Activated naive CD8-positive, alpha-beta T cell (primary cell): ENCODE measurements at regions not wholly inside any gene's neighbourhood (a gene's known extent, or its start where the extent isn't known, plus 50 kb on each side); places are given as distances from the start of the nearest gene placed in this dataset.
"Not testable (repeated sequence)": the region's sequence is repeated elsewhere in the genome, so short reads cannot be mapped to it uniquely, and the experiment has no call there.

Experiments used
- H3K27ac Mint-ChIP-seq: one replicate; pipeline ENCODE4 v1.8.0; 2021; ENCODE audit warnings: mixed read lengths
- H3K27me3 Mint-ChIP-seq: one replicate; pipeline ENCODE4 v1.8.0; 2021; ENCODE audit warnings: mixed read lengths
- H3K36me3 Mint-ChIP-seq: one replicate; pipeline ENCODE4 v1.8.0; 2021; ENCODE audit warnings: mixed read lengths
- H3K4me1 Mint-ChIP-seq: one replicate; pipeline ENCODE4 v1.8.0; 2021; ENCODE audit warnings: low read depth, mixed read lengths
- H3K4me3 Mint-ChIP-seq: one replicate; pipeline ENCODE4 v1.8.0; 2021; ENCODE audit warnings: mild to moderate bottlenecking, mixed read lengths
- H3K9me3 Mint-ChIP-seq: one replicate; pipeline ENCODE4 v1.8.0; 2021; ENCODE audit warnings: low read depth, mixed read lengths

DNA sequence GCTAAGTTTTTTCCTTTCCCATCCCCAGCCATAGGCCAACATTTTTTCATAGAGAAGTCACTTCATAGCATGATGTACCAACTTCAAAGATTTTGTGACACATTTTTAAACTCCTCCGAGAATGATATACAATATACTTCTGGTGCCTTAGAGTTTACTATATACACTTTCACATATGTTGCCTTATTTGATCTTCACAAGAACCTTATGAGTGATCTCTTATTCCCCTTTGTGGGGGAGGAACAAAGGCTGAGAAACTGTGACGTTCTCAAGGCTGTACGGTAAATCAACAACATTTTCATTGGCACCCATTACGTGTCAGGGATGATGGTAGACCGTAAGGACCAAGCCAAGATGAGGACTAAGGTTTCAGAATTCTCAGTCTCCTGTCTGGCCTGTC lies 130.0 kb downstream of the RFPL4B start:
- no peaks in the 10 kb centered on the region for H3K27me3 Mint-ChIP-seq
- H3K27ac Mint-ChIP-seq, result no peak overlapping the region
- no peaks in the 10 kb centered on the region for H3K4me1 Mint-ChIP-seq
- H3K36me3 Mint-ChIP-seq, result no peaks in the 10 kb centered on the region
- H3K9me3 Mint-ChIP-seq, result no peaks in the 10 kb centered on the region
- no peak overlapping the region for H3K4me3 Mint-ChIP-seq

DNA sequence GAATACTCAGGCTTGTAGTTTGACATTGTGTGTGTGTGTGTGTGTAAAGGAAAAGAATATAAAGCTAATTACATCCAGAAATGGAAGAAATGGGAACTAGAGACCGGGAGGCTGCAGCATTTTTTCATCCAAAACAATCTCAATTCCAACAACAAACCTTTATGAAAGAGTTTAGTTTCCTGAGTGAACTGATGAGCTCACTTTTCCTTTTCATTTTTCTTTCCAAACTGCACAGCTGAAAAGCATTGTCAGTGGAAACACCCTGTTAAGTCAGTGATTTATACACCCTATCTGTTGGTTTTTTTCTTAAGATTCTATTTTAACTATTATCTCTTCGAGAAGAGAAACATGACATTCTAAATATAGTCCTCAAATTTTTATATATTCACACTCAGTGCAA lies 130.9 kb downstream of the RFPL4B start:
- Mint-ChIP-seq H3K36me3 (no peaks in the 10 kb centered on the region), H3K27me3 (no peaks in the 10 kb centered on the region), H3K9me3 (no peaks in the 10 kb centered on the region), H3K4me3 (no peak overlapping the region), H3K4me1 (no peaks in the 10 kb centered on the region), H3K27ac (no peak overlapping the region)

DNA sequence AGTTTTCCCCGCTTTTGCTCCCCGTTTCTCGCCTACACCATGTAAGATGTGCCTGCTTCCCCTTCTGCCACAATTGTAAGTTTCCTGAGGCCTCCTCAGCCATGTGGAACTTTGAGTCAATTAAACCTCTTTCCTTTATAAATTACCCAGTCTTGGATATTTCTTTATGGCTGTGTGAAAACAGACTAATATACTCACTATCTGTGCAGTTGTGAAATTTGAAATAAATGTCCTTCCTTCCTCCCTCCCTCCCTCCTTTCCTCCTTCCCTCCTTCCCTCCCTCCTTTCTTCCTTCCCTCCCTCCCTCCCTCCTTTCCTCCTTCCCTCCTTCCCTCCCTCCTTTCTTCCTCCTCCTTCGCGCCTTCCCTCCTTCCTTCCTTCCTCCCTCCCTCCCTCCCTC lies 132.8 kb downstream of the RFPL4B start:
- not testable (repeated sequence) for H3K27ac Mint-ChIP-seq, H3K27me3 Mint-ChIP-seq, H3K9me3 Mint-ChIP-seq, H3K4me3 Mint-ChIP-seq, H3K36me3 Mint-ChIP-seq, H3K4me1 Mint-ChIP-seq

DNA sequence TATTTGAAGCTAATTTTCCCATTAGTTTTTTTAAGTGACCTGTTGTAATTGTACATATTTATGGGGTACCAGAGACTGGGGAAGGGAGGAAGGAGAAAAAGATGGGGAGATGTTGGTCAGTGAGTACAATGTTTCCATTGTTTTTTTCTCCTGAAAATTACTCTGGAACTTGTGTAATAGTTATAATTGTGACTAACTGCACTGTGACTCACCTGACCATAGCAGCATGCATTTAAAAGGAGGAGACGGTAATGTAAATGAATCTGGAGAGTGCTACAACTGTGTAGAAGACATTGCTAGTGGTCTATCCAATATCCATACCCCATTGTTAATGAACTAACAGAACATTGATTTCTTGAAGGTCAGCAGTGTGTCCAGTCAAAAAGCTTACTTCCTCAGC lies 133.4 kb downstream of the RFPL4B start:
- no peaks in the 10 kb centered on the region for H3K9me3 Mint-ChIP-seq
- no peak overlapping the region for H3K4me3 Mint-ChIP-seq
- H3K36me3 Mint-ChIP-seq, result no peaks in the 10 kb centered on the region
- no peaks in the 10 kb centered on the region for H3K27me3 Mint-ChIP-seq
- no peaks in the 10 kb centered on the region for H3K4me1 Mint-ChIP-seq
- no peak overlapping the region for H3K27ac Mint-ChIP-seq

DNA sequence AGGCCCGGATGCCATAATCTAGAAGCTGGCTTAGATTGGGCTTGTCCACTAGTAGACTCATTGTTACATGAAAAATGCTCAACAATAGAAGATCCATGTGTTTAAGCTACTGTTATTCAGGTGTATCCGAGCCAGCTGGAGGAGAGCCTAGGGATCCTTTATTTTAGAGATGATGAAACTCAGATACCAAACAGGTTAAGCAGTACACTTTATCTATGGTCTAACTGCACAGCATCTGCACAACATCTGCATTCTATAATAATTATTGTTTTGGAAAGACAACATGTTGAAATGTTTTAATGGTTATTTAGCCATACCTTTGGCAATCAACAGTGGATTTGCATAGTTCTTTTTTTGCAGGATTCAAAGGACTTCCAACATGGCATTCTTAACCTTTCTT lies 134.1 kb downstream of the RFPL4B start:
- H3K4me1 Mint-ChIP-seq, result no peaks in the 10 kb centered on the region
- H3K27ac Mint-ChIP-seq, result no peak overlapping the region

DNA sequence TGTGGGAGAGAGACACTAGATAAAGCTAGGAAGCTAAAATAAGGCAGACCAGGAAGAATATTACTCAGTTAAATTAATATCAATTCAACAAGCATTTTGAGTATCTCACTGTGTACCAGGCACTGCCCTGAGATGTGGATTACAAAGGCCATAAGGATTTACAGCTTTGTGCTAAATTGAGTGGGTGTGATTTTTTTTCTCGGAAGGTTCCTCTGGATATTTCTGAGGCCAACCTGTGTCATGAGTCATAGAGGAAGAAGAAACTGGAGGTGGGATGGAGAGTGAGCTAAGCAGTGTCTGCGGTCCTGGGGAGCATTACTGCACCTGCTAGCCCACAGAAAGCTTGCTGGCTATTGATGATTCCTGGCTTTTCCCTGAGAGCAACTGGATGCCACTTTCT lies 135.2 kb downstream of the RFPL4B start:
- H3K36me3 Mint-ChIP-seq, result no peaks in the 10 kb centered on the region
- no peak overlapping the region for H3K4me3 Mint-ChIP-seq
- no peaks in the 10 kb centered on the region for H3K9me3 Mint-ChIP-seq
- no peaks in the 10 kb centered on the region for H3K27me3 Mint-ChIP-seq
- no peak overlapping the region for H3K27ac Mint-ChIP-seq
- H3K4me1 Mint-ChIP-seq, result no peaks in the 10 kb centered on the region

More for the DNA sequence above, 134.1 kb downstream of the RFPL4B start:
- Mint-ChIP-seq H3K4me3 (no peak overlapping the region), H3K27me3 (no peaks in the 10 kb centered on the region), H3K9me3 (no peaks in the 10 kb centered on the region), H3K36me3 (no peaks in the 10 kb centered on the region)

DNA sequence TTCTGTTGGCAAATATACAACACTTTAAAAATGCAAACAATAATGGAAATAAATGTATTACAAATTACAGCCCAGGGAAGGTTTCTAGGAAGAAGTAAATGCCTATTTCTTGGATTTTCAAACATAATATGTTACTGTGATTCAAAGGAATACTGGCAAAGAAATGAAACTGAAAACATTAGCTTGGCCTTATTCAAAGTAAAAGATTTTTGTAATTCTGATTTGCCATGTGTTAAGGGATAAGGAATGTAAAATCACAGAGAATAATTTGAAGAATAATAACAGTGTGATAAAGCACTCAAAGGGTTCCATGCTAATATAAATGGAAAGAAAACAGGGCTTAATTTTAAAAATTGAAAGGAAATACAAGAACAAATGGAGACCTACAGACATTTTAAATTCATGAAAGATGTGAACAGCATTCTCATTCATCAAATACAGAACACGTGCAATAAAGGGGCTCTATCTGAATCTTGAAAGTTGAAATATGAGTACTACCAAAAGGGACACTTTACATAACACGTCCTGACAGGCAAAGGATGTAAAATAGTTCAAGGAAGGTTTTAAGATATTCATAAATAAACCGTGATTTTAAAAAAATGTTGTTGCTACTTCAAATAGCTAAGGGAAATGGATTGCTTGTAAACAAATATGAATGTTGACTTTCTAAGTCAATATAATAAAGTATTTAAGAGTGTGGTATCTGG lies 138.1 kb downstream of the RFPL4B start:
- no peaks in the 10 kb centered on the region for H3K36me3 Mint-ChIP-seq
- no peak overlapping the region for H3K27ac Mint-ChIP-seq
- H3K9me3 Mint-ChIP-seq, result peaks cover 3% of the 10 kb centered on the region
- H3K27me3 Mint-ChIP-seq, result peaks cover 2% of the 10 kb centered on the region
- no peaks in the 10 kb centered on the region for H3K4me1 Mint-ChIP-seq
- no peak overlapping the region for H3K4me3 Mint-ChIP-seq

DNA sequence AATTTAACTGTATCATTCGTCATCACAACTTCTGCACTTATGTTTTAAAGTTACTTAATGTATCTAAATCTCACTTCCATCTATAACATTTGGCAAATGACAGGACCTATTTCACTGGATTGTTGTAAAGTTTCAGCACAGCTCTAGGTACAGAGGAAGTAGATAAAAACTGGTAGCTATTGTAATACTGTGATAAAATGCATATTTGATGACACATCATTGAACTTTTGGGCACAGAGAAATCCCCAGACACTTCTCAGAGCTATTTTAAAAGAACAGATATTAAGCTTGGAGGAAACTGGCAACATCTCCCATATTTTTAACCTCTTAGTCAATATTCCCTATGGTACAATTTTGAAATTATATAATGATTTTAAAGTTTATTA lies 138.7 kb downstream of the RFPL4B start:
- Mint-ChIP-seq H3K9me3 (peaks cover 3% of the 10 kb centered on the region), H3K27ac (no peak overlapping the region), H3K36me3 (no peaks in the 10 kb centered on the region), H3K4me1 (no peaks in the 10 kb centered on the region), H3K4me3 (no peak overlapping the region), H3K27me3 (peaks cover 4% of the 10 kb centered on the region)

DNA sequence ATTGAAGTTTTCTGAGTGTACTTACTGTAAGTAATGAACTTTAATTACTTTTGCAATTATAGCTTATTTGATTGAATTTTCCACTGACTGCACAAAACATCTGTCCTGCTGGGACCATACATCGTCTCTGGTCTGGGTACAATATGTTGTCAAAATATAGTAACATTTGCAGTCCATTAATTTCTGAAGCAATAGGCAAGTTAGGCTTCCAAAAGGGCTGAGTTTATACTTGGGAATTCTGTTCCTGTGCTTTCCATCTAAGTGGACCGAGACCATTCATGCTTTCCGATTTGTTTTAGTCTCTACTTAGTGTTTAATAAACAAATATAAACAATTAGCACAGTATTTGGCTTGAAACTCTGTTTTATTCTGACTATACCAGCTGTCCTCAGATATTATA lies 139.3 kb downstream of the RFPL4B start:
- Mint-ChIP-seq H3K27me3 (peaks cover 6% of the 10 kb centered on the region), H3K27ac (no peak overlapping the region), H3K36me3 (no peaks in the 10 kb centered on the region), H3K9me3 (peaks cover 3% of the 10 kb centered on the region), H3K4me3 (no peak overlapping the region), H3K4me1 (no peaks in the 10 kb centered on the region)

DNA sequence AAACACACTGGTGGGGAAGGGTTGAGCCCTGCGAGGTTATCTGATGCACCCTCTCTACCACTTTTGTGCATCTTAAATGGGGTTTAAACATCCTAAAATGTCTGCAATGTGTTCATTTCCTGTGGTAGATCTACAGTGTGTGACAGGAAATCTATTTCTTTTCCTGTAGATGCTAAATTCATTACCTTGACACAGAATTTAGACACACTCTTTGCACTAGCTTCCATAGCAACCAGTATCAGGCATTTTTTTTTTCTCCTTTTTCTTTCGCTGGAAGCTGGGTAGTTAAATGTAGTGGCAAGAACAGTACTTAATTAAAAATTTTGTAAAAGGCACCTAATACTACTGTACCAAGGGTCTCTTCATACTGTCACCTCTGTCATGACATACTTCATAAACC lies 141.1 kb downstream of the RFPL4B start:
- Mint-ChIP-seq H3K27me3 (peaks cover 7% of the 10 kb centered on the region), H3K4me1 (no peaks in the 10 kb centered on the region), H3K27ac (no peak overlapping the region), H3K36me3 (no peaks in the 10 kb centered on the region), H3K4me3 (no peak overlapping the region), H3K9me3 (peaks cover 3% of the 10 kb centered on the region)

DNA sequence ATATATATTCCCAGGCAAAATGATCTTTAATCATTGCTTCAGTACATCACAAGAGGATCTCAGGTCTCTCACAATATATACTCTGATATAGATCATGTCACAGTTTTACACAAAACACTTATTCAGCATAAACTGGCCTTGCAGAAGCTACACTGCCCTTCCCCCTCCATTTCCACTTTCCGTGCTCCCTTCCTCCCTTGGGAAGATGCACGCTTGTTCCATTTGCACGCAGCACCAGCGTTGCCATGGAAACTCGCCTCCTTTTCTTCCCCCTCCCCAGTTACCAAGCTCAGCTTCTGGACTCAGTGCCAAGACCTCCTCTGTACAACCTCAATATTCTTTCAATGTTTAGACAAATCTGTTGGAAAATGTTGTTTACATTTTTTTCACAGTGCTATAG lies 154.6 kb downstream of the RFPL4B start:
- Mint-ChIP-seq H3K4me1 (no peaks in the 10 kb centered on the region), H3K27ac (no peak overlapping the region)

DNA sequence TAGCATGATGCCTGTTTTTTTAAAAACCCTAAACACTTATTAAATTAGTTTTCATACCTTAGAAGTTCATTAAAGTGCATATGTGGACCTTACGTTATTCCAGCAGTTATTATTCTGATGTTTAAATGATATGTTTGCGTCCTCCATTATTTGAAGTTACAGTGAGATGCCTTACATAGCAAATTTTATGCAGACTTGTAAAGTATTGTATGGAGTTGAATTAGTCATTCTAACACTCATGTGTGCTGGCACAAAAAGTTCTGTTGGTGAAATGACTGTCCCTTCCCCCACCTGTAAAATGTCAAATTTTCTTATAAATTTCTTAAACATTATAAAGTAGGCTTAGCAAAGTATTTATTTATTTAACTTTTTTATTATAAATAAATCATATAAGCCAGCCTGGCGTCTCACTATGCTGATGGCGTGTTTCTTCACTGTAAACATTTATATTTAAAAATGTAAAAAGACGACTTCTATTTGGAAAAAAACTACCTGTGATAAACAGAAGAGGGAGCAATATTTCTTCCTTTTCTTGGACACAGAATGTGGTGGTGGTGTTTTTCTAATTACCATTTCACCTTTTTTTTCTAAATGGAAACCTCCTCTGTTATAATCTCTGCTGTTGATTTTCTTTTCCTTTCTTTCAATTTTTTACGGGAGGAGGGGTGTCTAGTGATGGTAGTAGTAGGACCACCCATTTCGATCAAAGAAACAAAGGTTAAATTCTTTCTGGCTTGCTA lies 155.4 kb downstream of the RFPL4B start:
- peaks cover 2% of the 10 kb centered on the region for H3K27me3 Mint-ChIP-seq
- no peaks in the 10 kb centered on the region for H3K4me1 Mint-ChIP-seq
- peaks cover 3% of the 10 kb centered on the region for H3K9me3 Mint-ChIP-seq
- no peak overlapping the region for H3K27ac Mint-ChIP-seq
- no peak overlapping the region for H3K4me3 Mint-ChIP-seq
- H3K36me3 Mint-ChIP-seq, result no peaks in the 10 kb centered on the region

More for the DNA sequence above, 154.6 kb downstream of the RFPL4B start:
- Mint-ChIP-seq H3K4me3 (no peak overlapping the region), H3K36me3 (no peaks in the 10 kb centered on the region), H3K27me3 (peaks cover 2% of the 10 kb centered on the region), H3K9me3 (peaks cover under 1% of the 10 kb centered on the region)

DNA sequence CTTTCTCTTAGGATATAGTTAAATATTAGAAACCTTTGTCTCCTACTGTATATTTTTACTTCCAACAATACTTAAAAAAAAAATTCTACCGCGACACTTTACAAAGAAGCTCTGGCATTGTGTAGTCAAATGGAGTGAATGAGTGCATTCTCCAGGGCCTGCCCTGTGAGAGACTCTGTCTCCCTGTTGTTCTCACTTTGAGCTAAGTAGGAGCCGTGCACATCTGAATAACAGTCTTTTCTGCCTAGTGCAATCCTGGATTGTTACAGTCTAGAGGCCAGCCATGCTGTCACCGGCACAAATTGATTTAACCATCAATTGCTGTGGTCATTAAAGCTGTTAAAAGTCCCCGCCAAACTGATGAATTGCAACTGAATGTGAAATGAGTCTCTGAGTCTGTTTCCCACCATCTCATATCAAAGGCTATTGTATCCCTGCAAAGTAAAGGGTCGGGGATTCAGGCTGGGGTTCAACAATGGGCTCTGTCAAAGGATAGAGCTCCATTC lies 156.0 kb downstream of the RFPL4B start:
- Mint-ChIP-seq H3K4me3 (no peak overlapping the region), H3K4me1 (no peaks in the 10 kb centered on the region), H3K27ac (no peak overlapping the region), H3K27me3 (peaks cover 2% of the 10 kb centered on the region), H3K9me3 (peaks cover 3% of the 10 kb centered on the region), H3K36me3 (no peaks in the 10 kb centered on the region)

DNA sequence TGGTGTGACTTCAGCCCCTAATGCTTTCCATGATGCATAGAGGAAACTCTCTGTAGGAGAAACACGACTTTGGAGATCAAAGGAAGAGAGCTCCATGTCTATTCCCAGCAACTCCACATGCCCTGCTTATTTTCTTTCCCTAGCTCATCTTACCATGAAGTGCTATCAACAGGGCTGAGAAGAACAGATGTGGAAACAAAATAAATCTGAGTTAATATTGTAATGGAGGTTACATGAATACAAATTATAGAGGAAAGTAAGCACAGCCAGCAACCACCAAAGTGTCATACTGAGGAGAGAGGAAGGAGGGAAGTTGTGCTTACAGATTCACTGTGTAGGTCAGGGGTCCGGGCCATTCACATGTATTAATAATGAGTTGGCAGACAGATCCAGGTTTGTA lies 157.5 kb downstream of the RFPL4B start:
- Mint-ChIP-seq H3K27me3 (peaks cover 2% of the 10 kb centered on the region), H3K36me3 (no peaks in the 10 kb centered on the region), H3K9me3 (peaks cover 3% of the 10 kb centered on the region), H3K4me1 (no peaks in the 10 kb centered on the region), H3K4me3 (no peak overlapping the region), H3K27ac (no peak overlapping the region)

DNA sequence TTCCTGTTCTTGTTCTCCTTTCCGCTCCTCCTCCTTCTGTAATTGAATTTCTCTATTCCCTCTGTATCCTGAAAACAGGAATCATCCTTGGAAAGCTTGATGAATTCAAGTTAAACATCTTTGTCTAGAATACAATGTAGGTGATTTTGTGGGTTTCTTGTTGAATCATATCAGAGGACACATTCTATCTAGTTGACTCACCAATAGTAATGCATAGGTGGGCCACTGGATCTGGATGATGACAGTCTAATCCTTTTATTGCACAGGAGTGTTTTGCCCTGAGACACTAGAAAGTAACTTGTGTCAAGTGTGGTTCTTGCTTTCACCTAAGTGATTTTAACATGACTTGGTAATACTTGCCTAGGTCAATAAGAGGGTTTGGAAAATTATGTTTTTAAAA lies 164.3 kb downstream of the RFPL4B start:
- peaks cover 3% of the 10 kb centered on the region for H3K9me3 Mint-ChIP-seq
- peaks cover 2% of the 10 kb centered on the region for H3K27me3 Mint-ChIP-seq

DNA sequence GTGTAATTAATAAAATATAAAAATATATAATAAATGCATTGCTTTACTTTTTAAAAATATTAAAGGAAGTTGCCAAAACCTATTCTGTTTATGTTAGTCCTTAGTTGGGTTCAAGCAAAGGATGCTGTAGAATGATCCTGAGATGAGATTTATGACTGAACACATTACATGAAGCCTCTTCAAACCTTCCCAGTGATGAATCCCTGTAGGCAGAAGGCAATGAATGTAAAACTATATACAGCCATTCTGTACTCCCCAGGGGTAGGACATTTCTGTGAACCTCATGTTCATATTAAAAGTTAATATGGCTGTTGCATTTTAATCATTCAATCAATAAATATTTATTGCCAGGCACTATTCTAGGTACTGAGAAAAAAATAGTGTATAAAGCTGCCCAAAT lies 166.0 kb downstream of the RFPL4B start:
- Mint-ChIP-seq H3K36me3 (no peaks in the 10 kb centered on the region), H3K4me1 (no peaks in the 10 kb centered on the region), H3K4me3 (no peak overlapping the region), H3K27ac (no peak overlapping the region), H3K27me3 (peaks cover 2% of the 10 kb centered on the region), H3K9me3 (no peaks in the 10 kb centered on the region)

More for the DNA sequence above, 164.3 kb downstream of the RFPL4B start:
- Mint-ChIP-seq H3K36me3 (no peaks in the 10 kb centered on the region), H3K4me1 (no peaks in the 10 kb centered on the region), H3K27ac (no peak overlapping the region), H3K4me3 (no peak overlapping the region)
